ENCODE measurements at regions not wholly inside any gene's neighbourhood (a gene's known extent, or its start where the extent isn't known, plus 50 kb on each side); places are given as distances from the start of the nearest gene placed in this dataset.

GRCh38 chr9:36768677-36769076 is 196.0 kb downstream of the MELK start:
- in situ Hi-C loops (cut with MboI; ENCODE audit: low sequenced_read_pairs, unreplicated experiment) = no loop called here

GRCh38 chr9:36770025-36770424 is 197.3 kb downstream of the MELK start:
- TF ChIP-seq, protein P1, sequence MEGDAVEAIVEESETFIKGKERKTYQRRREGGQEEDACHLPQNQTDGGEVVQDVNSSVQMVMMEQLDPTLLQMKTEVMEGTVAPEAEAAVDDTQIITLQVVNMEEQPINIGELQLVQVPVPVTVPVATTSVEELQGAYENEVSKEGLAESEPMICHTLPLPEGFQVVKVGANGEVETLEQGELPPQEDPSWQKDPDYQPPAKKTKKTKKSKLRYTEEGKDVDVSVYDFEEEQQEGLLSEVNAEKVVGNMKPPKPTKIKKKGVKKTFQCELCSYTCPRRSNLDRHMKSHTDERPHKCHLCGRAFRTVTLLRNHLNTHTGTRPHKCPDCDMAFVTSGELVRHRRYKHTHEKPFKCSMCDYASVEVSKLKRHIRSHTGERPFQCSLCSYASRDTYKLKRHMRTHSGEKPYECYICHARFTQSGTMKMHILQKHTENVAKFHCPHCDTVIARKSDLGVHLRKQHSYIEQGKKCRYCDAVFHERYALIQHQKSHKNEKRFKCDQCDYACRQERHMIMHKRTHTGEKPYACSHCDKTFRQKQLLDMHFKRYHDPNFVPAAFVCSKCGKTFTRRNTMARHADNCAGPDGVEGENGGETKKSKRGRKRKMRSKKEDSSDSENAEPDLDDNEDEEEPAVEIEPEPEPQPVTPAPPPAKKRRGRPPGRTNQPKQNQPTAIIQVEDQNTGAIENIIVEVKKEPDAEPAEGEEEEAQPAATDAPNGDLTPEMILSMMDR (IDR thresholded peaks at IDR 0.05; ENCODE audit: borderline replicate concordance, control extremely low read depth, extremely low read depth, insufficient read depth, missing control alignments) = no peak
- no peak for DNase-seq (ENCODE audit: low spot score)
- in situ Hi-C loops (cut with MboI; ENCODE audit: low sequenced_read_pairs, unreplicated experiment) = no loop called here

More at GRCh38 chr9:36768677-36769076, 196.0 kb downstream of the MELK start:
- no peak for DNase-seq (ENCODE audit: low spot score)
- TF ChIP-seq, protein P1 (IDR thresholded peaks at IDR 0.05; ENCODE audit: borderline replicate concordance, control extremely low read depth, extremely low read depth, insufficient read depth, missing control alignments) = no peak

GRCh38 chr9:36772449-36773403 is 200.0 kb downstream of the MELK start:
- no peak for DNase-seq (ENCODE audit: low spot score)
- TF ChIP-seq, protein P1 (IDR thresholded peaks at IDR 0.05; ENCODE audit: borderline replicate concordance, control extremely low read depth, extremely low read depth, insufficient read depth, missing control alignments) = no peak
- in situ Hi-C loops (cut with MboI; ENCODE audit: low sequenced_read_pairs, unreplicated experiment) = no loop called here

- no peak for DNase-seq (ENCODE audit: low spot score)
- TF ChIP-seq, protein P1 (IDR thresholded peaks at IDR 0.05; ENCODE audit: borderline replicate concordance, control extremely low read depth, extremely low read depth, insufficient read depth, missing control alignments) = no peak
- in situ Hi-C loops (cut with MboI; ENCODE audit: low sequenced_read_pairs, unreplicated experiment) = no loop called here
Measured at GRCh38 chr9:36778682-36779081, 206.0 kb downstream of the MELK start.

DNA sequence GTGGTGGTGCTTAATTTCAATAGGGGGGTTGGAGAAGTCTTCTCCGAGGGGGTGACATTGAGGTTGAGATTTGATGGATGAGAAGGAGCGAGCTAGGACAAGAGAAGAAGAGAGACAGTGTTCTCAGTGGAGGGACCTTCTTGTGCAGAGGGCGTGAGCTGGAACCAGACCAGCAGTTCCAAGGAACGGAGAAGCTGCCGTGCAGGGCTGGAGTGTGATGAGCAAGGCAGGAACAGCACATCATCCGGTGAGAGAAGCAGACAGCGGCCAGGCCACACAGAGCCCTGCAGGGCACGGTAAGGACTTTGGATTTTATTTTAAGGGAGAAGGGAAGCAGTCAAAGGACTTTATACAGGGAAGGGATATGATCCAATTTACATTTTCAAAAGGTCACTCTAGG is 206.9 kb downstream of the MELK start:
- no peak for DNase-seq (ENCODE audit: low spot score)
- TF ChIP-seq, protein P1 (IDR thresholded peaks at IDR 0.05; ENCODE audit: borderline replicate concordance, control extremely low read depth, extremely low read depth, insufficient read depth, missing control alignments) = no peak
- in situ Hi-C loops (cut with MboI; ENCODE audit: low sequenced_read_pairs, unreplicated experiment) = no loop called here

DNA sequence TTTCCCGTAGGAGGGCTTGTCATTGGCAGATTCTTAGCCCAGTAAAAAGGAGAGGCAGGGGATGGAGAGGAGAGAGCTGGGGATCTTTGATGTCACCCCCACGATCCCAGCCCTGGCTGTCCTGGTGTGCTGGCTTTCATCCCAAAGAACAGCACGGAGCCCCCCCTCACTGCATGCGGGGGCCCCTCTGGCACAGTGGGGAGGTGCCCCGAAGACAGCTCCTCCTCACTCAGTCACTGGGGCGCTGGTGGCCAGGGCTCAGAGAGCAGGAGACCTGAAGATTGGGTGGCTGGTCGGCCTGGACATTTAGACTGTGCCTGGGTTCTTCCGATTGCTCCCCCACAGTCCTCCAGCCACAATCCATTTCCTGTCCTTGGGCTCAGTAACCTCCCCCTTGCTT is 207.5 kb downstream of the MELK start:
- DNase-seq (ENCODE audit: low spot score) = no peak
- in situ Hi-C loops (cut with MboI; ENCODE audit: low sequenced_read_pairs, unreplicated experiment) = no loop called here
- TF ChIP-seq, protein P1 (IDR thresholded peaks at IDR 0.05; ENCODE audit: borderline replicate concordance, control extremely low read depth, extremely low read depth, insufficient read depth, missing control alignments) = no peak
